HG03565 (cell line): ENCODE measurements at regions not wholly inside any gene's neighbourhood (a gene's known extent, or its start where the extent isn't known, plus 50 kb on each side); places are given as distances from the start of the nearest gene placed in this dataset.

ENCODE experiments used
- ATAC-seq: cut with Tn5 transposase; IDR thresholded peaks from one replicate; pipeline ENCODE4 v1.9.1; 2021; ENCODE audit warnings: mild to moderate bottlenecking, moderate library complexity; ENCODE audit not compliant: unreplicated experiment

GRCh38 chr7:136053689-136054485 lies 76.7 kb upstream of the MTPN start:
- no peak for ATAC-seq

- no peak for ATAC-seq
Observed at GRCh38 chr7:136051203-136051928, 74.2 kb upstream of the MTPN start.

- ATAC-seq: no peak
Observed at GRCh38 chr7:136050462-136050847, 73.3 kb upstream of the MTPN start.

- ATAC-seq: no peak
Observed at GRCh38 chr7:136049818-136050461, 72.8 kb upstream of the MTPN start.

GRCh38 chr7:136049117-136049516 lies 72.0 kb upstream of the MTPN start:
- no peak for ATAC-seq

- no peak for ATAC-seq
Observed at GRCh38 chr7:136046548-136046947, 69.4 kb upstream of the MTPN start.

- ATAC-seq: no peak
Observed at GRCh38 chr7:136045992-136046391, 68.8 kb upstream of the MTPN start.

- ATAC-seq: no peak
Observed at GRCh38 chr7:136045181-136045580, 68.0 kb upstream of the MTPN start.

GRCh38 chr7:136039577-136040345 lies 62.6 kb upstream of the MTPN start:
- no peak for ATAC-seq

GRCh38 chr7:136036336-136036735 lies 59.2 kb upstream of the MTPN start:
- ATAC-seq: no peak

- ATAC-seq: no peak
Observed at GRCh38 chr7:136034132-136034531, 57.0 kb upstream of the MTPN start.

GRCh38 chr7:136033413-136034031 lies 56.4 kb upstream of the MTPN start:
- no peak for ATAC-seq

- peak; percentile 90 for ATAC-seq
Observed at GRCh38 chr7:136030867-136031318, 53.7 kb upstream of the MTPN start.

- no peak for ATAC-seq
Observed at GRCh38 chr7:136030330-136030729, 53.2 kb upstream of the MTPN start.

- ATAC-seq: no peak
Observed at GRCh38 chr7:136027160-136027559, 50.0 kb upstream of the MTPN start.
